ENCODE measurements at regions not wholly inside any gene's neighbourhood (a gene's known extent, or its start where the extent isn't known, plus 50 kb on each side); places are given as distances from the start of the nearest gene placed in this dataset.

DNA sequence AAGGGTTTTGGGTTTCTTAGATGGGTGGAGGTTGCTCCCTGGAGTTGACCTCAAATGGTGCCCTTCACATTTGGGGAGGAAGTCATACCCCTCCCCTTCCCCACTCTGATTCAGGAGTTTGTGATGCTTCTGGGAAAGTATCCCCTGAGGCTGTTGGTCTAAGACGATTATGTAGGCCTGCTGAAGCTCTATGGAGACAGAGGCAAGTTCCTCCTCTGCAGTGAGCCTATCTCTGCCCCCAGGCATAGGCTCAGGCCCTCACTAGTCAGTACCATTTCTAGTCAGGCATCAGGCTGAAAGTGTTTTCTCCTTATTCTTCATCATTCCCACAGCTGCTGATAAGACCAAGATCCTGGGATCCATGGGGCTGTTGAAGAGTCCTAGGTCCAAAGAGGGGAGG, 271.6 kb upstream of the NUDT12 start:
- TF ChIP-seq, protein P1, sequence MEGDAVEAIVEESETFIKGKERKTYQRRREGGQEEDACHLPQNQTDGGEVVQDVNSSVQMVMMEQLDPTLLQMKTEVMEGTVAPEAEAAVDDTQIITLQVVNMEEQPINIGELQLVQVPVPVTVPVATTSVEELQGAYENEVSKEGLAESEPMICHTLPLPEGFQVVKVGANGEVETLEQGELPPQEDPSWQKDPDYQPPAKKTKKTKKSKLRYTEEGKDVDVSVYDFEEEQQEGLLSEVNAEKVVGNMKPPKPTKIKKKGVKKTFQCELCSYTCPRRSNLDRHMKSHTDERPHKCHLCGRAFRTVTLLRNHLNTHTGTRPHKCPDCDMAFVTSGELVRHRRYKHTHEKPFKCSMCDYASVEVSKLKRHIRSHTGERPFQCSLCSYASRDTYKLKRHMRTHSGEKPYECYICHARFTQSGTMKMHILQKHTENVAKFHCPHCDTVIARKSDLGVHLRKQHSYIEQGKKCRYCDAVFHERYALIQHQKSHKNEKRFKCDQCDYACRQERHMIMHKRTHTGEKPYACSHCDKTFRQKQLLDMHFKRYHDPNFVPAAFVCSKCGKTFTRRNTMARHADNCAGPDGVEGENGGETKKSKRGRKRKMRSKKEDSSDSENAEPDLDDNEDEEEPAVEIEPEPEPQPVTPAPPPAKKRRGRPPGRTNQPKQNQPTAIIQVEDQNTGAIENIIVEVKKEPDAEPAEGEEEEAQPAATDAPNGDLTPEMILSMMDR (IDR thresholded peaks at IDR 0.05) = no peak
- TF ChIP-seq POLR2A (IDR thresholded peaks at IDR 0.05) (no peak), POLR2AphosphoS5 (IDR thresholded peaks at IDR 0.05) (no peak)
